ENCODE measurements at regions not wholly inside any gene's neighbourhood (a gene's known extent, or its start where the extent isn't known, plus 50 kb on each side); places are given as distances from the start of the nearest gene placed in this dataset.

- H3K9me3 ChIP-seq (replicated peaks; ENCODE audit: control insufficient read depth, insufficient read depth, low read depth, low read length) = no peaks in the 10 kb centered on the region
- no peak overlapping the region for H3K4me2 ChIP-seq (ENCODE audit: insufficient read depth, low read length)
- no peak overlapping the region for H3K4me3 ChIP-seq
- FAIRE-seq = no peak
- in situ Hi-C loops (cut with MboI) = no loop called here
- H3K79me2 ChIP-seq (ENCODE audit: control insufficient read depth, insufficient read depth, low read length) = no peaks in the 10 kb centered on the region
- BruUV-seq (replicated peaks) = no TSS peak
- WGBS (ENCODE audit: insufficient coverage, low coverage, missing lambda C conversion rate) = 3% methylated on average over 2 of the region's 2 CpGs
- H3K36me3 ChIP-seq (ENCODE audit: control insufficient read depth, insufficient read depth, low read length) = no peaks in the 10 kb centered on the region
- ChIA-PET CTCF (ENCODE audit: low intra/inter-chr PET ratio) (no interaction called here), POLR2A (no interaction called here)
- H3K9me1 ChIP-seq (ENCODE audit: control insufficient read depth, insufficient read depth, low read length) = no peaks in the 10 kb centered on the region
- DNase-seq (ENCODE audit: extremely low read depth in 1 of 4, low spot score in 3 of 4) = no peak
- no peaks in the 10 kb centered on the region for H3K27me3 ChIP-seq (ENCODE audit: control insufficient read depth in 2 of 2, insufficient read depth in 2 of 2, low read length in 2 of 2)
- H2AFZ ChIP-seq (ENCODE audit: low read depth, low read length) = no peak overlapping the region
- intact Hi-C loops (cut with micrococcal nuclease) = no loop called here
- TF ChIP-seq ILK (tag; IDR thresholded peaks at IDR 0.05; ENCODE audit: borderline replicate concordance, low read depth) (no peak), SPI1 (IDR thresholded peaks at IDR 0.05; ENCODE audit: borderline replicate concordance, low read depth, low read length) (peak; percentile 58; the same call in 1 of the 2 replicates)
- no peak overlapping the region for H3K9ac ChIP-seq (ENCODE audit: insufficient read depth in 1 of 2, low read depth in 2 of 2, low read length in 2 of 2)
- H3K4me1 ChIP-seq (replicated peaks in 1 of 2; ENCODE audit: control insufficient read depth in 2 of 2, insufficient read depth in 2 of 2, low read length in 2 of 2) = no peaks in the 10 kb centered on the region
- no peaks in the 10 kb centered on the region for H4K20me1 ChIP-seq (replicated peaks; ENCODE audit: control insufficient read depth, insufficient read depth, low read length)
- H3K27ac ChIP-seq (ENCODE audit: extremely low read depth, low read depth, low read length) = no peak overlapping the region
- no peak for ATAC-seq
These were observed 288.5 kb upstream of the POT1 start for GRCh38 chr7:125218076-125218475.

DNA sequence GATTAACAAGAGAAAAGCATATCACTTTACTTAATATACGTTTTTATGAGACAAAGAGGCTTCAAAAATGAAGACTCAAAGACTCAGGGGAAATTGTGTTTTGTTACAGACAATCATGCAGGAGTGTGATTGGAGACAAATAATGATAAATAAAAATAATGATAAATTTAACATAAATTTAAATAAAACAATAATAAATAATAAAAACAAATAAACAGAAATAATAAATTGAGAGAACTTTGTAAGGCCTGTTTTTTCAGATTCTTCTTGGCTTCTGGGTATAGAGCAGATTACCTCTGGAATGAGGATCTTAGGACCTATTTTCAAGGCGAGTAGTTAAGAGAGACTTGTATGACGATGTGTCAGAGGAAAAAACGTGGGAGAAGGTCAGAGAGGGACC, 271.4 kb upstream of the POT1 start:
- Histone ChIP-seq H3K4me2 (ENCODE audit: insufficient read depth, low read length) (no peak overlapping the region), H3K9me1 (ENCODE audit: control insufficient read depth, insufficient read depth, low read length) (no peaks in the 10 kb centered on the region), H3K9ac (ENCODE audit: insufficient read depth in 1 of 2, low read depth in 2 of 2, low read length in 2 of 2) (no peak overlapping the region), H3K27ac (ENCODE audit: extremely low read depth, low read depth, low read length) (no peak overlapping the region), H4K20me1 (replicated peaks; ENCODE audit: control insufficient read depth, insufficient read depth, low read length) (no peaks in the 10 kb centered on the region), H3K4me3 (no peak overlapping the region), H3K9me3 (replicated peaks; ENCODE audit: control insufficient read depth, insufficient read depth, low read depth, low read length) (no peaks in the 10 kb centered on the region), H2AFZ (ENCODE audit: low read depth, low read length) (no peak overlapping the region), H3K27me3 (ENCODE audit: control insufficient read depth in 2 of 2, insufficient read depth in 2 of 2, low read length in 2 of 2) (no peaks in the 10 kb centered on the region), H3K79me2 (ENCODE audit: control insufficient read depth, insufficient read depth, low read length) (no peaks in the 10 kb centered on the region), H3K4me1 (replicated peaks in 1 of 2; ENCODE audit: control insufficient read depth in 2 of 2, insufficient read depth in 2 of 2, low read length in 2 of 2) (no peaks in the 10 kb centered on the region), H3K36me3 (ENCODE audit: control insufficient read depth, insufficient read depth, low read length) (no peaks in the 10 kb centered on the region)
- WGBS (ENCODE audit: insufficient coverage, low coverage, missing lambda C conversion rate) = 7% methylated on average over 4 of the region's 4 CpGs
- ChIA-PET POLR2A (no interaction called here), CTCF (ENCODE audit: low intra/inter-chr PET ratio) (no interaction called here)
- BruUV-seq (replicated peaks) = no TSS peak
- in situ Hi-C loops (cut with MboI) = no loop called here
- no peak for DNase-seq (ENCODE audit: extremely low read depth in 1 of 4, low spot score in 3 of 4)
- no peak for FAIRE-seq
- intact Hi-C loops (cut with micrococcal nuclease) = no loop called here
- no peak for ATAC-seq
- no peak for TF ChIP-seq ELK1 (CRISPR knock-in tag; IDR thresholded peaks at IDR 0.05)
- no peak for TF ChIP-seq ZNF717 (CRISPR knock-in tag; IDR thresholded peaks at IDR 0.05)
- TF ChIP-seq ZNF79 (CRISPR knock-in tag; IDR thresholded peaks at IDR 0.05; ENCODE audit: low read depth) = no peak
- no peak for TF ChIP-seq RBBP5 (IDR thresholded peaks at IDR 0.05; ENCODE audit: borderline replicate concordance, insufficient read depth, low read length, poor library complexity, severe bottlenecking)
- TF ChIP-seq ZNF561 (CRISPR knock-in tag; conservative IDR thresholded peaks at IDR 0.05) = no peak
- TF ChIP-seq SMARCA4 (IDR thresholded peaks at IDR 0.05) = no peak
- TF ChIP-seq, protein P1, sequence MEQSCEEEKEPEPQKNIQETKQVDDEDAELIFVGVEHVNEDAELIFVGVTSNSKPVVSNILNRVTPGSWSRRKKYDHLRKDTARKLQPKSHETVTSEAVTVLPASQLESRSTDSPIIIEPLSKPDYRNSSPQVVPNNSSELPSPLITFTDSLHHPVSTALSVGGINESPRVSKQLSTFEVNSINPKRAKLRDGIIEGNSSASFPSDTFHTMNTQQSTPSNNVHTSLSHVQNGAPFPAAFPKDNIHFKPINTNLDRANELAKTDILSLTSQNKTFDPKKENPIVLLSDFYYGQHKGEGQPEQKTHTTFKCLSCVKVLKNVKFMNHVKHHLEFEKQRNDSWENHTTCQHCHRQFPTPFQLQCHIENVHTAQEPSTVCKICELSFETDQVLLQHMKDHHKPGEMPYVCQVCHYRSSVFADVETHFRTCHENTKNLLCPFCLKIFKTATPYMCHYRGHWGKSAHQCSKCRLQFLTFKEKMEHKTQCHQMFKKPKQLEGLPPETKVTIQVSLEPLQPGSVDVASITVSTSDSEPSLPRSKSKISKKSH (CRISPR knock-in tag; IDR thresholded peaks at IDR 0.05) = no peak
- no peak for TF ChIP-seq NR4A1 (CRISPR knock-in tag; IDR thresholded peaks at IDR 0.05)
- TF ChIP-seq NR4A1 (tag; IDR thresholded peaks at IDR 0.05) = no peak
